Right kidney (tissue), 1 donor: ENCODE measurements at regions not wholly inside any gene's neighbourhood (a gene's known extent, or its start where the extent isn't known, plus 50 kb on each side); places are given as distances from the start of the nearest gene placed in this dataset.

ENCODE experiments used
- DNase-seq: peaks from one replicate; pipeline ENCODE4 v3.0.0-alpha.2; 2016

DNA sequence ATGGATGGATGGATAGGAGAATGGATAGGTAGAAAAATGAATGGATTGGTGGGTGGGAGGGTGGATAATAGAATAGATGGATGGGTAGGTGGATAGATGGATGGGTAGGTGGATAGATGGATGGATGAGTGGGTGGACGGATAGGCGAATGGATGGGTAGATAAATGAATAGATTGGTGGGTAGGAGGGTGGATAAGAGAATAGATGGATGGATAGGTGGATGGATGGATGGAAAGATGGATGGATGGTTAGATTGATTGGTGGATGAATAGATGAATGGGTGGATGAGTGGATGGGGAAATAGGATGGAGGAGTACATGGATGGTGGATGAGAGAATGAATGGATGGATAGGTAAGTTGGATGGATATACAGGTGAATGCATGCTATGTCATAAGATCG is 110.5 kb downstream of the CEBPB start:
- DNase-seq, result no peak

GRCh38 chr20:50301712-50302111 is 111.1 kb downstream of the CEBPB start:
- DNase-seq, result no peak

- no peak for DNase-seq
Measured at GRCh38 chr20:50302341-50303057, 111.9 kb downstream of the CEBPB start.

DNA sequence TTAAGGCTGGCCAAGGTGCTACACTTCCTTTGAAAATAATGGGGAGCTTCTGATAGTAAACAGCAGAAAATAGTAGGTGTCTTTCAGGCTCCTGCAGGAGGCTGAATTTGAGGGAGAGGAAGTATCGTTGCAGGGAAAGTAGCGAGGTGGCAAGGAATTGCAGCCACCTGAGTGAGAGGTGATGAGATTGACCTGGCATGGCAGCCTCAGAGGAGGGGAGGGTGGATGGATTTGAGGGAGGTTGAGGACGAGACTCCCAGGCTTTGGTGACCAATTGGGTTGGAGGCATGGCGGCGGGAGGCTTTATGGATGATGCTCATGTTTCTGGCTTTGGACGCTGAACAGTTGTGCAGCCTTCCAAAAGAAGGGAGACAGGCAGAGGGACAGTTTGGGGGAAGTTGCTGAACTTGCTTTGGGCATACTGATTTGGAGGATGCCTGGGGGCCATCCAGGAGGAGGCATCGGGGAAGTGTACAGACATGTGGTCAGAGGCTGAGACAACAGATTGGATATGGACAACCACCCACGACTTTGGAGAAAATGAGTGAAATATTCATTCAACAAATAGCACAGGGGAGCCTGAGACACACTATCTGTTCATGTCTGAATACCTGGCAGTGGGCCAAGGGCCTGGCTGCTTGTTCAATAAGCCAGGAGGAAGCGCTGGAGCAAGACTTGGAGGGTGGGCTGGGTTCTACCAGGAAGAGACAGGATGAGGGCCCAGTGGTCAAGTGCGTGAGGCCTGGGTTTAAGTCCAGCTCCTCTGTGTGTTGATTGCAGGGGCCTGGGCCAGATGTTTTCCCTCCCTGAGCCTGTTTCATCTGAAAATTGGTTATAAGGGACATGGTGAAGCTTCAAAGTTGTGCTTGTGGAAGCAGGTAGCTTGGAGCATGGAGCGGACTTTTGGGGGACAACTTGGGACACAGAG is 113.2 kb downstream of the CEBPB start:
- DNase-seq, result peak; percentile 67

- no peak for DNase-seq
Measured at GRCh38 chr20:50304501-50304856, 113.8 kb downstream of the CEBPB start.

GRCh38 chr20:50304923-50305635 is 114.4 kb downstream of the CEBPB start:
- DNase-seq, result no peak

DNA sequence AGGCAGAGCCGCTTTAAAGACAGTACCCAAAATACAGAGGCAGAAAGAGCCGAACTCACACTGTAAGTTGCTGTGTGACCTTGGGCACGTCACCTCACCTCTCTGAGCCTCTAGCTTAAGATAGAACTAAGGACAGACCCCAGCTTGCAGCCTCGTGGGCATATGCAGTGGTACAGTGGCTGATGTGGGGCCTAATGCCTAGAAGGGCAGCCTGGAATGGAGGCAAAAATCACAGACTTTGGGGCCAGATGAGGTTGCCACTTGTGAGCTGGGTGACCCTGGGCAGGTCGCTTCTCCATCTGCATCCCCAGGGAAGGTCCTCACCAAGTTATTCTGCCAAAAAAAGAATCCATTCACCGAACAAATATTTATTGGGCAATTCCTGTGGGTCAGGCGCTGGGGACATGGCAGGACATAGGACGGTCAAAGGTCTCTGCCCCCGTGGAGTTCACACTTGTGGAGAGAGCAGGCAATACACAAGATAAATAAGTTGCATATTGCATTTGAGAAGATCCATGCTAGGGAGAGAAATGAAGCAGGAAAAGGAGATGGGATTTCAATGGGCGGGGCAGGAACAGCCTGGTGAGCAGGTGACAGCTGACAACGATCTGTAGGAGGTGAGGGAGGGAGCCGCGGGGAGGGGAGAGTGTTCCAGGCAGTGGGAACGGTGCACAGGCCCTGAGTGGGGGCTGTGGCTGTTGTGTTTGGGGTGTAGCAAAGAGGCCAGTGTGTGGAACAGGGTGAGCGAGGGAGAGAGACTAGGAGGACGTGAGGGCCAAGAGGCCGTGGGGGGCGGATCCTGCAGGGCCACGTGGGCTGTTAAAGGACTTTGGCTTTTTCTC is 115.2 kb downstream of the CEBPB start:
- no peak for DNase-seq

GRCh38 chr20:50306478-50307423 is 116.1 kb downstream of the CEBPB start:
- no peak for DNase-seq

DNA sequence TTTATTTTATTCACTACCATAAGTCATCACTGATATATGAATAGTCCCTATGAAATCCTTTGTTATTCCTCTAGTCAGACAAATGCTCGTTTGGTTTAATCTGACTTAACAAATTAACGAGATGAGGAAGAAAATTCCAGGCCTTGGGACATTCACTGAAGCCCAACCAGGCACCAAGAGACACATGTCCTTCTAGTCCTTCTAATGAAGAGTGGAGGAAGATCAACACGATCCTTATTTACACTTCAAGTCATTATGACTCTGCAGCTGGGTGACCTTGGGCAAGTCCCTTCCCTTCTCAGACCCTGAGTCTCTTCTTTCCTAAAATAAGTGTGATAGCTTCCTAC is 117.5 kb downstream of the CEBPB start:
- DNase-seq, result no peak

DNA sequence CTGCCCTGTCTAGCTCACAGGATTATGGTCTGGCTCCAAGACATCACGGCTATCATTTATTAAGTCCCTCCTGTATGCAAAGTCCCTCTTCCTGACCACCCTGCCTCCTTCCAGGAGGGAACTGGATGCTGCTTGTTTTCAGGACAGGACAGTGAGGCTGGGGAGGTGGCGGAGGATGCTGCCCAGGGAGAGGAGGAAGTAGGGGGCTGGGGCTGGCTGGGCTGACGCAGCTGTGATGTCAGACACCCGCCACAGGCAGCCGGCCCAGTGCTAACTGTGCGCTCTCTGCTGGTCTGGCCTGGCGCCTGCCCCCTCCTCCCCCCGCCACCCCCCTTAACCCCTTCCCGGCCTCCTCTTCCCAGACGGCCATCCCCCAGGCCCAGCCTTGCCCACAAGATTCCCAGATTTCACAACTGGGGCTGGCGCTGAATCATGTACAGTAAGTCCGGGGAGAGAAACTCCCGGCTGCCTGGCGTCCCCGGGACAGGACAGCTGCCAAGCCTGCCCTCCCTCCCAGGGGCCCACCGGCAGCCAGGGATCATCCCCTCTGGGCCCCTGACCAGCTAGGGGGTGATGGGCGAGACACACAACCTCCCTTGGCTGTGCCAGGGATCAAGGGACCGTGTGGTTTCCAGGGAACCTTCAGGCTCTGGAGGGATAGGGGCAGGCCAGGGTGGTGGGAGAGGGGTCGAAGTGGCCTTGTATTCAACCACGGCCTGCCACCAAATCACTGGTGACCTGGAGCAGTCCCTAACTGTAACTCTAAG is 118.1 kb downstream of the CEBPB start:
- DNase-seq, result peak; percentile 59

DNA sequence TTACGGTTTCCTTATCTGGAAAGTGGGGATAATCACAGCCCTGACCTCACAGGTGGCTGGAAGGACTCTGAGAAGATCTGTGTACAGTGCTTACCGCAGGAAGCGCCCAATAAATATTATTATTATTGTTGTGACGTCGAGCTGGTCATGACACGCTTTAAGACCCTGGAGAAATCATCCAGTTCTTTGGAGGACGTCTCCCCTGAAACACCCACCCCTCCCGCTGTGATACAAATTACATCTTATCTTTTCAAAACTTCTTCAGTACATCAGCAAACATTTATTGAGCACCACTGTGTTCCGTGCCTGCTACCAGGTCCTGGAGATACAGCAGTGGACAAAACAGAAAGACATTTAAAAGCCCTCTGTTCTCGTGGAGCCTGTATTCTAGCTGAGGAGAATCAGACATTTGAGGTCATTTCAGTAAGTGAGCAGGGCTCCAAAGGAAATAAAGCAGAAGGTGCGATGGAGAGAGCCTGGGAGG is 118.7 kb downstream of the CEBPB start:
- no peak for DNase-seq

GRCh38 chr20:50309764-50310672 is 119.4 kb downstream of the CEBPB start:
- DNase-seq, result no peak

GRCh38 chr20:50310673-50311051 is 120.0 kb downstream of the CEBPB start:
- no peak for DNase-seq

GRCh38 chr20:50311308-50312001 is 120.8 kb downstream of the CEBPB start:
- DNase-seq, result no peak

GRCh38 chr20:50312002-50312681 is 121.5 kb downstream of the CEBPB start:
- no peak for DNase-seq

DNA sequence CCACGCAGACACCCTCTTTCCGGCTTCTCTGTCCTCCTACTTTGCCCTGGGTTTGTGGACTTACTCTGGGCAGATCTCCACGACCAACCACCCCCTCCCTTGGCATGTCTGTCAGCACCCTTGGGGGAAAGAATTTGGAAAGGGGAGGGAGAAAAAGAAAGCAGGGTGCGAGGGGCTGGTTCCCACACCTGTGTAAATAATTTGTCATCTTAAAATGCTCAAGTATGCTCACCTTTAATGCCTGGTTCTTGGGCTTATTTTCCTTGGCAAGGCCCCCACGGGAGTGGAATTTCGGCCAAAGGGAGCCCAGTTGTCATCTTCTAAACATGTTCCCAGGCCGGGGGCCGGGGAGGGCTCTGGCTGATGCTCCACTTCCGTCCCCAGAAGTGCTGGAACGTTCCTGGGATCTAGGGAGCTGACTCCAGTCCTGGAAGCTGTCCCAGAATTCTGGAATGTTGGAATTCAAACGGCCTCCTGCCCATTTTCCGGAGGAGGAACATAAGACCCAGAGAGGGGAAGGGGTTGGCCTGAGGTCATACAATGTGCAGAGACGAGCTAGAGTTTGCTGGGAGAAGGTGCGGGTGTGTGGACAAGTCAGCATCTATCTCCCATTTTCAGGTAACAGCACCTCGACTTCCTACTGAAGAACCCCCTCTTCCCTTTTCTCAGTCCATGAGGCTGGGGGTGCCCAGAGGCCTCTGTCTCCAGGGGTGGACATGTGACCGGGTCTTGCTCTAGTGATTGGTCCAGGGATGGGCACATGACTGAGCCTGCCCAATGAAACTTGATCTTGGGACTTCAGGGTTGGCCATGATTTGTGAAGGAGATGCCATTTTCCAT is 122.3 kb downstream of the CEBPB start:
- DNase-seq, result no peak

DNA sequence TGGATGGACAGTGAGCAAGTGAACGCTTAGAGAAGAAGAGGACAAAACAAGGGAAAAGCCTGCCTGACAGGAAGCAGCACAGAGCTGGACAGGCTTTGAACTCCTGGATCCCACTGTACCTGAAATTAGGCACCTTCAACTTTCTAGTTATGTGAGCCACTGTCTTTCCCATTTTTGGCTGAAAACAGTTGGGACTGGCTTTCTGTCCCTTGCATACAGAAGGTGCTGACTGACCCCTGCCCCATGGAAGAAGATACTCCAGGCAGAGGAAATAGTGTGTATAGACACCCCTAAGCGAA is 122.8 kb downstream of the CEBPB start:
- no peak for DNase-seq
